ENCODE measurements at regions not wholly inside any gene's neighbourhood (a gene's known extent, or its start where the extent isn't known, plus 50 kb on each side); places are given as distances from the start of the nearest gene placed in this dataset.

- DNase-seq (ENCODE audit: low read depth), result no peak
These were observed 164.7 kb upstream of the SMAD3 start for GRCh38 chr15:66900586-66901310.

- DNase-seq (ENCODE audit: low read depth), result peak; percentile 56
These were observed 163.9 kb upstream of the SMAD3 start for GRCh38 chr15:66901336-66902100.

- no peak for DNase-seq (ENCODE audit: low read depth)
These were observed 160.2 kb upstream of the SMAD3 start for GRCh38 chr15:66905185-66905584.

GRCh38 chr15:66905954-66906353 lies 159.4 kb upstream of the SMAD3 start:
- peak; percentile 29 for DNase-seq (ENCODE audit: low read depth)

- DNase-seq (ENCODE audit: low read depth), result no peak
These were observed 158.5 kb upstream of the SMAD3 start for GRCh38 chr15:66906668-66907614.

GRCh38 chr15:66907826-66908743 lies 157.3 kb upstream of the SMAD3 start:
- no peak for DNase-seq (ENCODE audit: low read depth)

- DNase-seq (ENCODE audit: low read depth), result no peak
These were observed 156.7 kb upstream of the SMAD3 start for GRCh38 chr15:66908744-66909095.

- DNase-seq (ENCODE audit: low read depth), result no peak
These were observed 156.0 kb upstream of the SMAD3 start for GRCh38 chr15:66909381-66909890.

- no peak for DNase-seq (ENCODE audit: low read depth)
These were observed 154.2 kb upstream of the SMAD3 start for GRCh38 chr15:66911131-66911700.

- no peak for DNase-seq (ENCODE audit: low read depth)
These were observed 153.4 kb upstream of the SMAD3 start for GRCh38 chr15:66912001-66912400.

GRCh38 chr15:66912441-66912840 lies 153.0 kb upstream of the SMAD3 start:
- DNase-seq (ENCODE audit: low read depth), result no peak

- DNase-seq (ENCODE audit: low read depth), result no peak
These were observed 147.4 kb upstream of the SMAD3 start for GRCh38 chr15:66917904-66918448.

GRCh38 chr15:66919421-66919820 lies 146.0 kb upstream of the SMAD3 start:
- DNase-seq (ENCODE audit: low read depth), result peak; percentile 36

GRCh38 chr15:66921319-66921915 lies 144.0 kb upstream of the SMAD3 start:
- no peak for DNase-seq (ENCODE audit: low read depth)

GRCh38 chr15:66922608-66923007 lies 142.8 kb upstream of the SMAD3 start:
- DNase-seq (ENCODE audit: low read depth), result no peak

GRCh38 chr15:66923438-66923881 lies 141.9 kb upstream of the SMAD3 start:
- no peak for DNase-seq (ENCODE audit: low read depth)

- no peak for DNase-seq (ENCODE audit: low read depth)
These were observed 140.5 kb upstream of the SMAD3 start for GRCh38 chr15:66924889-66925288.

GRCh38 chr15:66925721-66926120 lies 139.7 kb upstream of the SMAD3 start:
- DNase-seq (ENCODE audit: low read depth), result no peak

Data from HT1080 (cell line).